H1 (cell line): ENCODE measurements at regions not wholly inside any gene's neighbourhood (a gene's known extent, or its start where the extent isn't known, plus 50 kb on each side); places are given as distances from the start of the nearest gene placed in this dataset.

Experiments used
- CBX8 ChIP-seq: fragments of 300-800, 300-1000 bp; sonication (generic); IDR thresholded peaks from 2 replicates; pipeline ENCODE4 v1.7.1; 2016; ENCODE audit warnings: low read depth, low read length, borderline replicate concordance
- EZH2 ChIP-seq: fragments of 200-600 bp; sonication (generic); IDR thresholded peaks from 2 replicates; pipeline ENCODE4 v1.7.1; 2012; ENCODE audit warnings: low read depth, mild to moderate bottlenecking, moderate library complexity, low read length, inconsistent platforms; ENCODE audit not compliant: severe bottlenecking
- RXRA ChIP-seq: IDR thresholded peaks from 2 replicates; pipeline ENCODE4 v1.6.1; 2011; ENCODE audit warnings: low read depth, mild to moderate bottlenecking, low read length, moderate library complexity; ENCODE audit not compliant: insufficient read depth
- TF ChIP-seq, protein P1 (sequence below), 3 experiments: IDR thresholded peaks; 1 replicate in 2 of 3; 2 replicates in 1 of 3; pipeline versions ENCODE4 v1.5.1 to v1.6.1; 2011; ENCODE audit warnings: low read length in 3 of 3, mild to moderate bottlenecking in 3 of 3, inconsistent platforms in 2 of 3, low read depth in 1 of 3, moderate library complexity in 1 of 3; ENCODE audit not compliant: insufficient read depth in 1 of 3; ENCODE audit errors: control extremely low read depth in 1 of 3
- TF ChIP-seq, protein P2 (sequence below): IDR thresholded peaks from 2 replicates; pipeline ENCODE4 v1.6.1; 2011; ENCODE audit warnings: low read length, improper control_type of control experiment

DNA sequence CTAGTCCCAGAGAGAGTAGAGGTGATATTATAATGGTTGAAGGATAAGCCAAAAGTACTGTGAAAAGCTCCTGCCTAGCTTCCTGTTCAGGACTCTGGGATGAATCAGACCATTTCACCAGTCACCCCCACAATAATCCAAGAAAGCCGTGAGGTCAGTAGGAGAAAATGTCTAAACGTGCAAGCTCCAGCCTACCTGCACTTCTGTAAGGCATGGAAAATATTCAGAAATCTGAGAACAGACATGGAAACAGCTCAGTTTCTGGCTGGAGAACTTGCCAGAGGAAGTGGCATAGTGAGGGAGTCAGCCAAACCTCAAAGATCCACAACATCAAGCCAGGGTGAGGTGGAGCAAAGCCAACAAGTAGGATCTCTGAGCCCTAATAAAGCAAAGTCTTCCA is 58.2 kb downstream of the ELAPOR2 start:
- TF ChIP-seq, protein P1, sequence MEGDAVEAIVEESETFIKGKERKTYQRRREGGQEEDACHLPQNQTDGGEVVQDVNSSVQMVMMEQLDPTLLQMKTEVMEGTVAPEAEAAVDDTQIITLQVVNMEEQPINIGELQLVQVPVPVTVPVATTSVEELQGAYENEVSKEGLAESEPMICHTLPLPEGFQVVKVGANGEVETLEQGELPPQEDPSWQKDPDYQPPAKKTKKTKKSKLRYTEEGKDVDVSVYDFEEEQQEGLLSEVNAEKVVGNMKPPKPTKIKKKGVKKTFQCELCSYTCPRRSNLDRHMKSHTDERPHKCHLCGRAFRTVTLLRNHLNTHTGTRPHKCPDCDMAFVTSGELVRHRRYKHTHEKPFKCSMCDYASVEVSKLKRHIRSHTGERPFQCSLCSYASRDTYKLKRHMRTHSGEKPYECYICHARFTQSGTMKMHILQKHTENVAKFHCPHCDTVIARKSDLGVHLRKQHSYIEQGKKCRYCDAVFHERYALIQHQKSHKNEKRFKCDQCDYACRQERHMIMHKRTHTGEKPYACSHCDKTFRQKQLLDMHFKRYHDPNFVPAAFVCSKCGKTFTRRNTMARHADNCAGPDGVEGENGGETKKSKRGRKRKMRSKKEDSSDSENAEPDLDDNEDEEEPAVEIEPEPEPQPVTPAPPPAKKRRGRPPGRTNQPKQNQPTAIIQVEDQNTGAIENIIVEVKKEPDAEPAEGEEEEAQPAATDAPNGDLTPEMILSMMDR (IDR thresholded peaks at IDR 0.05; ENCODE audit: control extremely low read depth in 1 of 3, insufficient read depth in 1 of 3, low read depth in 1 of 3, low read length in 3 of 3), result no peak
- no peak for TF ChIP-seq EZH2
- TF ChIP-seq CBX8, result no peak
- TF ChIP-seq RXRA, result no peak
- TF ChIP-seq, protein P2, sequence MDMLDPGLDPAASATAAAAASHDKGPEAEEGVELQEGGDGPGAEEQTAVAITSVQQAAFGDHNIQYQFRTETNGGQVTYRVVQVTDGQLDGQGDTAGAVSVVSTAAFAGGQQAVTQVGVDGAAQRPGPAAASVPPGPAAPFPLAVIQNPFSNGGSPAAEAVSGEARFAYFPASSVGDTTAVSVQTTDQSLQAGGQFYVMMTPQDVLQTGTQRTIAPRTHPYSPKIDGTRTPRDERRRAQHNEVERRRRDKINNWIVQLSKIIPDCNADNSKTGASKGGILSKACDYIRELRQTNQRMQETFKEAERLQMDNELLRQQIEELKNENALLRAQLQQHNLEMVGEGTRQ, result no peak
